ENCODE measurements at regions not wholly inside any gene's neighbourhood (a gene's known extent, or its start where the extent isn't known, plus 50 kb on each side); places are given as distances from the start of the nearest gene placed in this dataset.

GRCh38 chr2:550860-551567, 126.2 kb downstream of the TMEM18 start:
- no peak for DNase-seq (ENCODE audit: low read depth)

GRCh38 chr2:545711-546650, 131.2 kb downstream of the TMEM18 start:
- no peak for DNase-seq (ENCODE audit: low read depth)

- no peak for DNase-seq (ENCODE audit: low read depth)
These were observed 132.0 kb downstream of the TMEM18 start for GRCh38 chr2:545228-545627.

GRCh38 chr2:538646-539045, 138.6 kb downstream of the TMEM18 start:
- DNase-seq (ENCODE audit: low read depth) = no peak

GRCh38 chr2:535222-535621, 142.0 kb downstream of the TMEM18 start:
- DNase-seq (ENCODE audit: low read depth) = peak; percentile 5

- no peak for DNase-seq (ENCODE audit: low read depth)
These were observed 147.4 kb downstream of the TMEM18 start for GRCh38 chr2:529852-530251.

- DNase-seq (ENCODE audit: low read depth) = peak; percentile 9
These were observed 147.8 kb downstream of the TMEM18 start for GRCh38 chr2:529424-529823.

GRCh38 chr2:527581-527980, 149.6 kb downstream of the TMEM18 start:
- no peak for DNase-seq (ENCODE audit: low read depth)

GRCh38 chr2:526918-527317, 150.3 kb downstream of the TMEM18 start:
- DNase-seq (ENCODE audit: low read depth) = no peak

GRCh38 chr2:525611-526010, 151.6 kb downstream of the TMEM18 start:
- no peak for DNase-seq (ENCODE audit: low read depth)

GRCh38 chr2:525021-525420, 152.2 kb downstream of the TMEM18 start:
- peak; percentile 20 for DNase-seq (ENCODE audit: low read depth)

- peak; percentile 46 for DNase-seq (ENCODE audit: low read depth)
These were observed 152.8 kb downstream of the TMEM18 start for GRCh38 chr2:524442-524841.

- DNase-seq (ENCODE audit: low read depth) = no peak
These were observed 153.4 kb downstream of the TMEM18 start for GRCh38 chr2:523698-524270.

- no peak for DNase-seq (ENCODE audit: low read depth)
These were observed 154.4 kb downstream of the TMEM18 start for GRCh38 chr2:522776-523175.

- DNase-seq (ENCODE audit: low read depth) = no peak
These were observed 155.2 kb downstream of the TMEM18 start for GRCh38 chr2:521853-522530.

GRCh38 chr2:520663-521340, 156.4 kb downstream of the TMEM18 start:
- DNase-seq (ENCODE audit: low read depth) = no peak

- DNase-seq (ENCODE audit: low read depth) = no peak
These were observed 160.3 kb downstream of the TMEM18 start for GRCh38 chr2:516944-517343.

- no peak for DNase-seq (ENCODE audit: low read depth)
These were observed 161.1 kb downstream of the TMEM18 start for GRCh38 chr2:516131-516530.

GRCh38 chr2:515441-516127, 161.6 kb downstream of the TMEM18 start:
- no peak for DNase-seq (ENCODE audit: low read depth)

- no peak for DNase-seq (ENCODE audit: low read depth)
These were observed 163.1 kb downstream of the TMEM18 start for GRCh38 chr2:513981-514706.

Data from M059J (cell line).